Coronary artery (tissue), 2 donors: ENCODE measurements at regions not wholly inside any gene's neighbourhood (a gene's known extent, or its start where the extent isn't known, plus 50 kb on each side); places are given as distances from the start of the nearest gene placed in this dataset.

Experiments used
- DNase-seq: peaks from one replicate; pipeline ENCODE4 v3.0.0-alpha.2; 2017; ENCODE audit warnings: low spot score
- H3K27ac ChIP-seq, 2 donors: fragments of 200-600 bp; sonication (generic); one replicate each; pipeline ENCODE4 v1.5.1; 2016 to 2019
- H3K4me3 ChIP-seq: fragments of 200-600 bp; sonication (generic); 2 replicates; pipeline ENCODE4 v1.5.1; 2016; ENCODE audit warnings: mild to moderate bottlenecking, moderate library complexity
- CTCF ChIP-seq: fragments of 200-600 bp; sonication (generic); IDR thresholded peaks from one replicate; pipeline ENCODE4 v1.5.1; 2019; ENCODE audit warnings: antibody characterized with exemption

- TF ChIP-seq CTCF: no peak
- no peak for DNase-seq
- no peak overlapping the region for H3K4me3 ChIP-seq
- no peak overlapping the region for H3K27ac ChIP-seq
Measured at GRCh38 chr1:84754386-84754703, 64.1 kb upstream of the SSX2IP start.

- Histone ChIP-seq H3K27ac (no peak overlapping the region), H3K4me3 (no peak overlapping the region)
- no peak for DNase-seq
- peak; percentile 85 for TF ChIP-seq CTCF
Measured at GRCh38 chr1:84753516-84754385, 63.5 kb upstream of the SSX2IP start.

GRCh38 chr1:84750110-84750730 lies 60.0 kb upstream of the SSX2IP start:
- Histone ChIP-seq H3K4me3 (no peak overlapping the region), H3K27ac (no peak overlapping the region)
- no peak for DNase-seq
- TF ChIP-seq CTCF: no peak

GRCh38 chr1:84749427-84749826 lies 59.2 kb upstream of the SSX2IP start:
- TF ChIP-seq CTCF: no peak
- Histone ChIP-seq H3K4me3 (no peak overlapping the region), H3K27ac (no peak overlapping the region)

GRCh38 chr1:84748364-84748763 lies 58.1 kb upstream of the SSX2IP start:
- Histone ChIP-seq H3K4me3 (no peak overlapping the region), H3K27ac (no peak overlapping the region)
- TF ChIP-seq CTCF: no peak
- DNase-seq: no peak

More at GRCh38 chr1:84749427-84749826, 59.2 kb upstream of the SSX2IP start:
- no peak for DNase-seq

- Histone ChIP-seq H3K27ac (no peak overlapping the region), H3K4me3 (no peak overlapping the region)
- DNase-seq: no peak
- TF ChIP-seq CTCF: no peak
Measured at GRCh38 chr1:84745857-84746256, 55.6 kb upstream of the SSX2IP start.

- H3K4me3 ChIP-seq: no peak overlapping the region
- DNase-seq: no peak
- TF ChIP-seq CTCF: no peak
- H3K27ac ChIP-seq: no peak overlapping the region
Measured at GRCh38 chr1:84743896-84744295, 53.6 kb upstream of the SSX2IP start.
